NCI-H526 treated with DMSO at 0.1 percent for 48 hours (cell line): ENCODE measurements at regions not wholly inside any gene's neighbourhood (a gene's known extent, or its start where the extent isn't known, plus 50 kb on each side); places are given as distances from the start of the nearest gene placed in this dataset.
"Not testable (repeated sequence)": the region's sequence is repeated elsewhere in the genome, so short reads cannot be mapped to it uniquely, and the experiment has no call there.

Source experiments
- DNase-seq: peaks from one replicate; lab custom pipeline; 2025; lab: John Stamatoyannopoulos, UW

- no peak for DNase-seq
Measured at GRCh38 chr14:35938770-35939169, 112.6 kb downstream of the BRMS1L start.

GRCh38 chr14:35934499-35934898, 108.4 kb downstream of the BRMS1L start:
- no peak for DNase-seq

- no peak for DNase-seq
Measured at GRCh38 chr14:35932659-35933159, 106.6 kb downstream of the BRMS1L start.

- no peak for DNase-seq
Measured at GRCh38 chr14:35932136-35932535, 106.0 kb downstream of the BRMS1L start.

GRCh38 chr14:35931346-35931745, 105.2 kb downstream of the BRMS1L start:
- DNase-seq = no peak

- no peak for DNase-seq
Measured at GRCh38 chr14:35929186-35929585, 103.0 kb downstream of the BRMS1L start.

GRCh38 chr14:35927727-35928126, 101.6 kb downstream of the BRMS1L start:
- no peak for DNase-seq

- DNase-seq = no peak
Measured at GRCh38 chr14:35925319-35925718, 99.2 kb downstream of the BRMS1L start.

GRCh38 chr14:35922590-35922989, 96.5 kb downstream of the BRMS1L start:
- DNase-seq = not testable (repeated sequence)

GRCh38 chr14:35921745-35922144, 95.6 kb downstream of the BRMS1L start:
- DNase-seq = no peak
